Activated naive CD4-positive, alpha-beta T cell treated with anti-CD3 and anti-CD28 coated beads, Interleukin-2, amount 50 U/mL, for 72 hours (primary cell): ENCODE measurements at regions not wholly inside any gene's neighbourhood (a gene's known extent, or its start where the extent isn't known, plus 50 kb on each side); places are given as distances from the start of the nearest gene placed in this dataset.
"Not testable (repeated sequence)": the region's sequence is repeated elsewhere in the genome, so short reads cannot be mapped to it uniquely, and the experiment has no call there.

Experiments used
- ATAC-seq, 2 donors: fragments of 150-1000 bp; cut with Tn5 transposase; 2 replicates each; pipeline ENCODE4 v1.10.0; 2021; ENCODE audit warnings: mild to moderate bottlenecking in 2 of 2, moderate library complexity in 2 of 2
- DNase-seq, 2 donors: peaks; one replicate each; pipeline ENCODE4 v3.0.0; 2021 to 2022; ENCODE audit warnings: low spot score in 2 of 2
- H3K27ac Mint-ChIP-seq, 2 donors: one replicate each; pipeline ENCODE4 v1.8.0; 2022; ENCODE audit warnings: mild to moderate bottlenecking in 2 of 2, mixed read lengths in 2 of 2
- H3K36me3 Mint-ChIP-seq, 2 donors: one replicate each; pipeline ENCODE4 v1.8.0; 2022; ENCODE audit warnings: mixed read lengths in 2 of 2
- H3K9me3 Mint-ChIP-seq, 2 donors: one replicate each; pipeline ENCODE4 v1.8.0; 2022; ENCODE audit warnings: mixed read lengths in 2 of 2

- ATAC-seq (no peak), DNase-seq (no peak)
- Mint-ChIP-seq H3K9me3 (peaks cover 23% of the 10 kb centered on the region in 2 donors), H3K36me3 (no peaks in the 10 kb centered on the region), H3K27ac (no peak overlapping the region)
Measured at GRCh38 chr4:85018983-85019382, 52.5 kb upstream of the WDFY3 start.

GRCh38 chr4:85019411-85019810 is 52.9 kb upstream of the WDFY3 start:
- peaks cover 23% of the 10 kb centered on the region in 2 donors for H3K9me3 Mint-ChIP-seq
- H3K36me3 Mint-ChIP-seq = no peaks in the 10 kb centered on the region
- H3K27ac Mint-ChIP-seq = no peak overlapping the region
- ATAC-seq (no peak), DNase-seq (no peak)

GRCh38 chr4:85024671-85025070 is 58.2 kb upstream of the WDFY3 start:
- ATAC-seq (no peak), DNase-seq (no peak)
- H3K36me3 Mint-ChIP-seq = no peaks in the 10 kb centered on the region
- no peak overlapping the region for H3K27ac Mint-ChIP-seq
- peaks cover 10 to 14% of the 10 kb centered on the region in 2 donors for H3K9me3 Mint-ChIP-seq

DNA sequence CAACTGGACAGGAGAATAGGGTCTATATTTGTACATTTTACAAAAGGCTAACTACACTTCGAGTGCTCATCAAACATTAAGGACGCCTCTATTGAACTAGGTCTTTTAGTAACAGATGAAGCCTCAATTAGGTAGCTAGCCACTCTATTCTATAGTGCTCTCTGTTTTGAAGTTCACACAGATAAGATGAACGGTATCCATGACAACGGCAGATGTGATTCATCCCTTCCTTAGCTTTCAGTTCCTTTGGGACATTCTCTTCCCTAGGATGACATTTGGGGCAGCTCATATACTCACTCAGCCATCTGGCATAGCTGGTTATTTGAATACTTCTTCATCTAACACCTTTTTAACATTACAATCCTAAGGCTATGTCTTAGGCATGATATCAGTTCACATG is 62.4 kb upstream of the WDFY3 start:
- no peak overlapping the region for H3K27ac Mint-ChIP-seq
- H3K9me3 Mint-ChIP-seq = peaks cover 6 to 18% of the 10 kb centered on the region in 2 donors
- peaks cover 0 to 8% of the 10 kb centered on the region in 2 donors for H3K36me3 Mint-ChIP-seq
- DNase-seq (no peak), ATAC-seq (no peak)

- ATAC-seq = no peak
- peaks cover 10 to 23% of the 10 kb centered on the region in 2 donors for H3K9me3 Mint-ChIP-seq
- H3K36me3 Mint-ChIP-seq = peaks cover 0 to 12% of the 10 kb centered on the region in 2 donors
- DNase-seq = no peak
- no peak overlapping the region for H3K27ac Mint-ChIP-seq
Measured at GRCh38 chr4:85029453-85029852, 63.0 kb upstream of the WDFY3 start.

- ATAC-seq (no peak), DNase-seq (no peak)
- H3K36me3 Mint-ChIP-seq = peaks cover 0 to 13% of the 10 kb centered on the region in 2 donors
- H3K27ac Mint-ChIP-seq = no peak overlapping the region
- H3K9me3 Mint-ChIP-seq = peaks cover 12 to 23% of the 10 kb centered on the region in 2 donors
Measured at GRCh38 chr4:85030156-85030555, 63.7 kb upstream of the WDFY3 start.

- DNase-seq, ATAC-seq, H3K27ac Mint-ChIP-seq: not testable (repeated sequence)
- H3K9me3 Mint-ChIP-seq = peaks cover 12 to 23% of the 10 kb centered on the region in 2 donors
- H3K36me3 Mint-ChIP-seq = peaks cover 0 to 13% of the 10 kb centered on the region in 2 donors
Measured at GRCh38 chr4:85033838-85034237, 67.3 kb upstream of the WDFY3 start.

GRCh38 chr4:85039526-85039925 is 73.0 kb upstream of the WDFY3 start:
- DNase-seq = no peak
- Mint-ChIP-seq H3K27ac (no peak overlapping the region), H3K9me3 (peaks cover 3 to 5% of the 10 kb centered on the region in 2 donors), H3K36me3 (no peaks in the 10 kb centered on the region)
- no peak for ATAC-seq

DNA sequence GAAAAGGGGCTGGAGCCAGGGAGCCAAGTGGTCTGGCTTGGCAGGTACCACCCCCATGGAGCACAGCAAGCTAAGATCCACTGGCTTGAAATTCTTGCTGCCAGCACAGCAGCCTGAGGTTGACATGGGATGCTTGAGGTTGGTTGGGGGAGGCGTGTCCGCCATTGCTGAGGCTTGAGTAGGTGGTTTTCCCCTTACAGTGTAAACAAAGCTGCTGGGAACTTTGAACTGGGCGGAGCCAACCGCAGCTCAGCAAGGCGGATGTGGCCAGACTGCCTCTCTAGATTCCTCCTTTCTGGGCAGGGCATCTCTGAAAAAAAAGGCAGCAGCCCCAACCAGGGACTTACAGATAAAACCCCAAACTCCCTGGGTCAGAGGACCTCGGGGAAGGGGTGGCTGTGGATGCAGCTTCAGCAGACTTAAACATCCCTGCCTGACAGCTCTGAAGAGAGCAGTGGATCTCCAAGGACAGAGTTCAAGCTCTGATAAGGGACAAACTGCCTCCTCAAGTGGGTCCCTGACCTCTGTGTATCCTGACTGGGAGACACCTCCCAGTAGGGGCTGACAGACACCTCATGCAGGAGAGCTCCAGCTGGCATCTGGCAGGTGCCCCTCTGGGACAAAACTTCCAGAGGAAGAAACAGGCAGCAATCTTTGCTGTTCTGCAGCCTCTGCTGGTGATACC is 77.5 kb upstream of the WDFY3 start:
- H3K36me3 Mint-ChIP-seq, ATAC-seq, DNase-seq, H3K27ac Mint-ChIP-seq: not testable (repeated sequence)
- peaks cover 7 to 15% of the 10 kb centered on the region in 2 donors for H3K9me3 Mint-ChIP-seq

DNA sequence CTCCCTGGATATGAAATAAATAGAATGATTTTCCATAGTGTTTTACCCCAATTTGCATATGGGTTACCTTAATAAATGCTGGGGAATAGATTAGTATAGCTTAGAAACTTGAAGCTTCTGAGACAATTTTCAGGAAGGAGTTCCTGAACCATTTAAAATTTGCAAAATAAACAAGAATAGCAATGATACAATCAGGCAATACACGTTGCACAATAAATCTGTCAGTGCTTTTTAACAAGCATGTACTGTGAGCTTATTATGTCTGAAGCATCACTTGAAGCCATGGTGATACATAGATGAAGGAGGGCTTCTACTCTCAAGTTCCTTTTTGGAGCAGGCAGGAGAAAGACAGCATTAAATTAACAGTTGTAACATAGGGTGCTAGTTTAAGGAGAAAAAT is 84.2 kb upstream of the WDFY3 start:
- no peaks in the 10 kb centered on the region for H3K36me3 Mint-ChIP-seq
- DNase-seq (no peak), ATAC-seq (no peak)
- H3K27ac Mint-ChIP-seq = no peak overlapping the region
- H3K9me3 Mint-ChIP-seq = peaks cover 10 to 16% of the 10 kb centered on the region in 2 donors

DNA sequence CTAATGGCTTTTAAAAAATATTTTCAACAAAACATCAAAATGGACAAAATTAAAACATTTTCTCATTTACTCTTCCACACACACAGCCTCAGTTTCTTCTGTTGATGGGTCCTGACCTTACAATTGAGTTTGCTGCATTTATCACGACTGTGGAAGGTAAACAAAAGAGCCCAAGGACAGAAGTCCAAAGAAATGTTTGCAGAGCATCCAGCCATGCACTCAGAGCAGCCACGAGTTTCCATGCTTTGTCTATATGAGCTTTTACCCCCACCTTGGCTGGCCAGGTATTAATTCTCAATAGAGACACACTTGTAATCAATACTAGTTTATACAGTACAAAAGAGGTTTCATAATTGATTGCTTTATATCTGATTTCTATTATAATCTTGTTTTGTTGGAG is 85.0 kb upstream of the WDFY3 start:
- H3K36me3 Mint-ChIP-seq = no peaks in the 10 kb centered on the region
- no peak overlapping the region for H3K27ac Mint-ChIP-seq
- DNase-seq (no peak), ATAC-seq (no peak)
- H3K9me3 Mint-ChIP-seq = peaks cover 6 to 16% of the 10 kb centered on the region in 2 donors

- not testable (repeated sequence) for H3K27ac Mint-ChIP-seq, H3K36me3 Mint-ChIP-seq, ATAC-seq, DNase-seq
- H3K9me3 Mint-ChIP-seq = peaks cover 6 to 16% of the 10 kb centered on the region in 2 donors
Measured at GRCh38 chr4:85054925-85055324, 88.4 kb upstream of the WDFY3 start.

- DNase-seq = no peak
- peaks cover 0 to 10% of the 10 kb centered on the region in 2 donors for H3K9me3 Mint-ChIP-seq
- no peak overlapping the region for H3K27ac Mint-ChIP-seq
- no peak for ATAC-seq
- no peaks in the 10 kb centered on the region for H3K36me3 Mint-ChIP-seq
Measured at GRCh38 chr4:85058551-85058950, 92.1 kb upstream of the WDFY3 start.

DNA sequence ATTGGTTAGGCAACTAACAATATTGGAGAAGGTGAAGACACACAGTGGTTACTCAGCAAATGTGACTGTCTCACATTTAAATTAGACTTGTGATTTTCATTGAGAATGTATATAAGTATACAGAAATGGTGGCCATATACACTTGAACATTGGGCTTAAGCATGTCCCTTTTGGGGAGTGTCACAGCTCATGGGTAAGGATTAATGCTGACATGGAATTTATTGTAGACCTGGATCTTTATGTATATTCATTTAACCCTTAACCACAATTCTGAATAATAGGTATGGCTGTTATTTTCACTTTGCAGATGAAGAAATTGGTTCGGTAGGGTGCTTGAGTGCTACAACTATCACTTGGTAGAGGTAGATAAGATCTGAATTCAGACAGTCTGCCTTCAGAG is 95.5 kb upstream of the WDFY3 start:
- DNase-seq = no peak
- ATAC-seq = no peak
- no peaks in the 10 kb centered on the region for H3K36me3 Mint-ChIP-seq
- H3K9me3 Mint-ChIP-seq = peaks cover 0 to 3% of the 10 kb centered on the region in 2 donors
- no peak overlapping the region for H3K27ac Mint-ChIP-seq

DNA sequence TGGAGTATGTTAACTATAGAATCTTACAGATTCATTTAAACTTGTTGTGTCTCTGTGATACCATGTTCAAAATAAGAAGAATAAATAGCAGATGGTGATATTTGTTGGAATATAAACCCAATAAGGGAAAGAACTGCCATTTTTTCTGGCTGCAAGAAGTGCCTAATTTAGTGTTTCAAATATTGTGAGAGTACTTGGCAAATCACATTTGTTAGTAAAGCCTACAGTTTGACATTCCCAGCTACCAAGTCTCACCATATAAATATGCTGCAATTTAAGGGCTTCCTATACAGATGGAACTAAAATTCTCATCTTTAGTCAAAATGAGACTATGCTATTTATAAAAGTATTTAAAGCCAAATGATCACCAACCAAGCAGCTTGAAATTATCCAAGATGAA is 96.0 kb upstream of the WDFY3 start:
- H3K27ac Mint-ChIP-seq = no peak overlapping the region
- DNase-seq (no peak), ATAC-seq (no peak)
- no peaks in the 10 kb centered on the region for H3K36me3 Mint-ChIP-seq
- H3K9me3 Mint-ChIP-seq = peaks cover 0 to 3% of the 10 kb centered on the region in 2 donors

- Mint-ChIP-seq H3K9me3 (peaks cover 0 to 9% of the 10 kb centered on the region in 2 donors), H3K36me3 (no peaks in the 10 kb centered on the region), H3K27ac (no peak overlapping the region)
- no peak for DNase-seq
- ATAC-seq = no peak
Measured at GRCh38 chr4:85067342-85067741, 100.9 kb upstream of the WDFY3 start.

DNA sequence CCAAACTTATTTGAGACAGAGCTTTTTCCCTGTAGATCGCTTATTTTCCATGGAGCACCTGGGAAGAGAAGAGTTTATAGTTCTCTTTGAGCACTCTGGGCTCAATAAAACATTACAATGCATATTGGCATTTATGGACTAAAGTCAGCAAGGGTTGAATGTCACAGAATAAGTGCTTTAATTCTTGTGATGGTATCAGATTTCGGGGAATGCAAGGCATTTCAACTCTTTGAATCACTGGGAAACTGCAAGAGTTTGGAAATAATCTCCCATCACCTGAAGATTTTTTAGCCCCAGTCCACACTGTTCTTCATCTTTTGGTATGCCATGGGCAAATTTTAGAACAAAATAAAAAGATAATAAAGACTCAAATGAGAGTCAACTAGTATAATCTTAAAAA is 111.5 kb upstream of the WDFY3 start:
- H3K36me3 Mint-ChIP-seq = no peaks in the 10 kb centered on the region
- DNase-seq = no peak
- H3K9me3 Mint-ChIP-seq = peaks cover 0 to 5% of the 10 kb centered on the region in 2 donors
- ATAC-seq = no peak
- no peak overlapping the region for H3K27ac Mint-ChIP-seq

- H3K36me3 Mint-ChIP-seq = no peaks in the 10 kb centered on the region
- ATAC-seq (no peak), DNase-seq (no peak)
- peaks cover 0 to 5% of the 10 kb centered on the region in 2 donors for H3K9me3 Mint-ChIP-seq
- H3K27ac Mint-ChIP-seq = no peak overlapping the region
Measured at GRCh38 chr4:85081196-85081595, 114.7 kb upstream of the WDFY3 start.
